DOHH2 (cell line): ENCODE measurements at regions not wholly inside any gene's neighbourhood (a gene's known extent, or its start where the extent isn't known, plus 50 kb on each side); places are given as distances from the start of the nearest gene placed in this dataset.

Experiments used
- H3F3A ChIP-seq: fragments of 200-600 bp; sonication (generic), shearing (Covaris generic); 2 replicates; pipeline ENCODE4 v1.6.0; 2016; ENCODE audit warnings: antibody characterized with exemption, mild to moderate bottlenecking; ENCODE audit not compliant: control insufficient read depth, insufficient read depth
- H3K27ac ChIP-seq: fragments of 200-600 bp; sonication (generic); 2 replicates; pipeline ENCODE4 v1.5.1; 2014; ENCODE audit warnings: low read depth, mild to moderate bottlenecking, low read length, moderate library complexity
- H3K27me3 ChIP-seq: fragments of 200-600 bp; sonication (generic); 2 replicates; pipeline ENCODE4 v1.6.1; 2014; ENCODE audit warnings: mild to moderate bottlenecking, low read length, mixed read lengths; ENCODE audit not compliant: control insufficient read depth
- H3K36me3 ChIP-seq: fragments of 200-600 bp; sonication (generic); 2 replicates; pipeline ENCODE4 v1.6.1; 2014; ENCODE audit warnings: mild to moderate bottlenecking, low read length, moderate library complexity, mixed read lengths; ENCODE audit not compliant: control insufficient read depth
- H3K4me1 ChIP-seq: fragments of 200-600 bp; sonication (generic); 2 replicates; pipeline ENCODE4 v1.6.1; 2014; ENCODE audit warnings: mild to moderate bottlenecking, low read length, mixed read lengths; ENCODE audit not compliant: control insufficient read depth
- H3K4me2 ChIP-seq: fragments of 200-600 bp; sonication (generic); 2 replicates; pipeline ENCODE4 v1.6.0; 2014; ENCODE audit warnings: mild to moderate bottlenecking, low read length, moderate library complexity
- H3K4me3 ChIP-seq: fragments of 200-600 bp; sonication (generic); 2 replicates; pipeline ENCODE4 v1.5.1; 2014; ENCODE audit warnings: mild to moderate bottlenecking, low read length, mixed read lengths
- H3K79me2 ChIP-seq: fragments of 200-600 bp; sonication (generic); 2 replicates; pipeline ENCODE4 v1.6.1; 2014; ENCODE audit warnings: mild to moderate bottlenecking, low read length, mixed read lengths; ENCODE audit not compliant: control insufficient read depth
- H3K9me2 ChIP-seq: fragments of 200-600 bp; sonication (generic); replicated peaks from 2 replicates; pipeline ENCODE4 v1.6.1; 2014; ENCODE audit warnings: mild to moderate bottlenecking, low read length, mixed read lengths; ENCODE audit not compliant: control insufficient read depth
- H3K9me3 ChIP-seq: fragments of 200-600 bp; sonication (generic); 2 replicates; pipeline ENCODE4 v1.6.1; 2014; ENCODE audit warnings: antibody characterized with exemption, low read length, mixed read lengths; ENCODE audit not compliant: control insufficient read depth, insufficient read depth
- H4K20me1 ChIP-seq: fragments of 200-600 bp; sonication (generic); 2 replicates; pipeline ENCODE4 v1.6.0; 2014; ENCODE audit warnings: low read depth, mild to moderate bottlenecking, antibody characterized with exemption, low read length, moderate library complexity; ENCODE audit not compliant: control insufficient read depth, insufficient read depth
- EZH2phosphoT487 ChIP-seq: fragments of 200-600 bp; sonication (generic); IDR thresholded peaks from 2 replicates; pipeline ENCODE4 v1.6.1; 2017; ENCODE audit warnings: borderline replicate concordance, mild to moderate bottlenecking, antibody characterized with exemption, low read length, moderate library complexity, mixed read lengths
- TF ChIP-seq, protein P1 (sequence below): fragments of 200-600 bp; sonication (generic); IDR thresholded peaks from one replicate; pipeline ENCODE4 v1.5.1; 2014; ENCODE audit warnings: antibody characterized with exemption, mild to moderate bottlenecking, low read depth, low read length; ENCODE audit not compliant: poor library complexity, severe bottlenecking

DNA sequence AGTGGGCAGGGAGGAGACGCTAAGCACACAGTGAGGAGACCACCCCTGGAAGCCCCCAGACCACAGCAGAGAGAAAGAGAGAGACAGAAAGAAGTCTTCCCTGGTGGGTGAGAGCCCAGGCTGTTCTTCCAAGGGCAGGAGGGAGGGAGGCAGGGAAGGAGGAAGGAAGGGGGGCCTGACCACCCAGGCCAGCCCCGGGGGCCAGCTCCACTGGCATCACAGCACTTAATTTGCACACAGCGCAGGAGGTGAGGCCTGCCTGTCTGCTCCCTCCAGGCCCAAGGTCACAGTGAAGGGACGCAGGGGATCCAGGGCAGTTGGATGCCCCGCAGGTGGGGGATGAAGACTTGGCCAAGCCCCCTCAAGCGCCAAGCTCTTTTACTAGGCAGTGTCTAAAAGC lies 141.9 kb upstream of the C14orf180 start:
- H3K4me3 ChIP-seq, result no peak overlapping the region
- no peaks in the 10 kb centered on the region for H3K9me2 ChIP-seq
- no peaks in the 10 kb centered on the region for H3K9me3 ChIP-seq
- H3K36me3 ChIP-seq, result no peaks in the 10 kb centered on the region
- no peaks in the 10 kb centered on the region for H4K20me1 ChIP-seq
- H3K27me3 ChIP-seq, result no peaks in the 10 kb centered on the region
- H3K4me1 ChIP-seq, result no peaks in the 10 kb centered on the region
- no peaks in the 10 kb centered on the region for H3F3A ChIP-seq
- TF ChIP-seq EZH2phosphoT487, result no peak
- TF ChIP-seq, protein P1, sequence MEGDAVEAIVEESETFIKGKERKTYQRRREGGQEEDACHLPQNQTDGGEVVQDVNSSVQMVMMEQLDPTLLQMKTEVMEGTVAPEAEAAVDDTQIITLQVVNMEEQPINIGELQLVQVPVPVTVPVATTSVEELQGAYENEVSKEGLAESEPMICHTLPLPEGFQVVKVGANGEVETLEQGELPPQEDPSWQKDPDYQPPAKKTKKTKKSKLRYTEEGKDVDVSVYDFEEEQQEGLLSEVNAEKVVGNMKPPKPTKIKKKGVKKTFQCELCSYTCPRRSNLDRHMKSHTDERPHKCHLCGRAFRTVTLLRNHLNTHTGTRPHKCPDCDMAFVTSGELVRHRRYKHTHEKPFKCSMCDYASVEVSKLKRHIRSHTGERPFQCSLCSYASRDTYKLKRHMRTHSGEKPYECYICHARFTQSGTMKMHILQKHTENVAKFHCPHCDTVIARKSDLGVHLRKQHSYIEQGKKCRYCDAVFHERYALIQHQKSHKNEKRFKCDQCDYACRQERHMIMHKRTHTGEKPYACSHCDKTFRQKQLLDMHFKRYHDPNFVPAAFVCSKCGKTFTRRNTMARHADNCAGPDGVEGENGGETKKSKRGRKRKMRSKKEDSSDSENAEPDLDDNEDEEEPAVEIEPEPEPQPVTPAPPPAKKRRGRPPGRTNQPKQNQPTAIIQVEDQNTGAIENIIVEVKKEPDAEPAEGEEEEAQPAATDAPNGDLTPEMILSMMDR, result no peak
- H3K27ac ChIP-seq, result no peak overlapping the region
- no peak overlapping the region for H3K4me2 ChIP-seq
- no peaks in the 10 kb centered on the region for H3K79me2 ChIP-seq

DNA sequence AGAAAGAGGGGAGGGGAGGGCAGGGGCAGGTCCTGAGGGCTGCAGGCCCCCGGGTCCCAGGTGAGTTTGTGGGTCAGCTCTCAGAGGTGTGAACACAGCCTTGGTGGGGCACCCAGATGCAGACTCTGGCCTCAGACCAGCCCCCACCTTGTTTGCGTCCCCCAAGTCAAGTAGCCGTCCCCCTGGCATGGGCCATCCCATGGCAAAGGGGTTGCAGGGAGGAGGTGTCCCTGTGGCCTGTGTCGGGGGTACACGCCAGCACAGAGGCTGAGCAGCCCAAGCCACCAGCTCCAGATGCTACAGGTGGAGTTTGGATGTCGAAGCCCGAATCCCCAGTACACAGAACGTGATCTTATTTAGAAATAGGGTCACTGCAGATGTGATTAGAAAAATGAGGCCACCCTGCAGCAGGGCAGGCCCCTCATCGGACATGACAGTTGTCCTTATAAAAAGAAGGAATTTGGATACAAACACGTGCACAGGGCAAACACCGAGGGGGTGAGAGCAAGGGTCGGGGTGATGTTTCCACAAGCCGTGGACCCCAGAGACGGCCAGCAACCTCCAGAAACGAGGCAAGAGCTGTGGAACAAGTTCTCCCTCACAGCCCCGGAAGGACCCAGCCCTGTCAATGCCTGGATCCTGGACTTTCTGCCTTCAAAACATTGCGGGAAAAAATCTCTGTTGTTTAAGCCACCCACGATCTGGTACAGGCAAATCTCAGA lies 141.2 kb upstream of the C14orf180 start:
- H3K9me3 ChIP-seq, result no peaks in the 10 kb centered on the region
- H3F3A ChIP-seq, result no peaks in the 10 kb centered on the region
- no peak overlapping the region for H3K4me2 ChIP-seq
- H3K27me3 ChIP-seq, result no peaks in the 10 kb centered on the region
- no peak overlapping the region for H3K4me3 ChIP-seq
- no peaks in the 10 kb centered on the region for H4K20me1 ChIP-seq
- H3K9me2 ChIP-seq, result no peaks in the 10 kb centered on the region
- TF ChIP-seq, protein P1, result no peak
- no peak for TF ChIP-seq EZH2phosphoT487
- H3K4me1 ChIP-seq, result no peaks in the 10 kb centered on the region
- no peaks in the 10 kb centered on the region for H3K79me2 ChIP-seq
- H3K36me3 ChIP-seq, result no peaks in the 10 kb centered on the region
- no peak overlapping the region for H3K27ac ChIP-seq

DNA sequence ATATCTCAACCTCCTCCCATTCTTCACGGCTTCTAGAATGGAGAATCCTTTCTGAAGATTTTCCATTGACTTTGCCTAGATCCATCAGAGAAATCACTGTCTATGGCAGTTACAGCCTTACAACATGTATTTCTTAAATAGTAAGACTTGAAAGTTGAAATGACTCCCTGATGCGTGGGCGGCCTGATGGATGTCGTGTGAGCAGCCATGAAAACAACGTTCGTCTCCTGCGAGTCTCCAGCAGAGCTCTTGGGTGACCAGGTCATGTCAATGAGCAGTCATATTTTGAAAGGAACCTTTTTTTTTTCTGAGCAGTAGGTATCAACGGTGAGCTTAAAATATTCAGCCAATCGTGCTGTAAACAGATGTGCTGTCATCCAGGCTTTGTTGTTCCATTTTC lies 139.9 kb upstream of the C14orf180 start:
- no peaks in the 10 kb centered on the region for H3K27me3 ChIP-seq
- no peak overlapping the region for H3K4me3 ChIP-seq

More for the DNA sequence above, 139.9 kb upstream of the C14orf180 start:
- no peaks in the 10 kb centered on the region for H4K20me1 ChIP-seq
- H3K27ac ChIP-seq, result no peak overlapping the region
- H3K4me1 ChIP-seq, result no peaks in the 10 kb centered on the region
- no peaks in the 10 kb centered on the region for H3K9me2 ChIP-seq
- no peaks in the 10 kb centered on the region for H3K36me3 ChIP-seq
- H3K9me3 ChIP-seq, result no peaks in the 10 kb centered on the region
- H3F3A ChIP-seq, result no peaks in the 10 kb centered on the region
- no peaks in the 10 kb centered on the region for H3K79me2 ChIP-seq
- H3K4me2 ChIP-seq, result no peak overlapping the region
- TF ChIP-seq, protein P1, result no peak
- no peak for TF ChIP-seq EZH2phosphoT487
